ENCODE measurements at regions not wholly inside any gene's neighbourhood (a gene's known extent, or its start where the extent isn't known, plus 50 kb on each side); places are given as distances from the start of the nearest gene placed in this dataset.

GRCh38 chr6:138031850-138032249, 75.4 kb downstream of the PERP start:
- Histone ChIP-seq H3K27ac (ENCODE audit: low read length) (no peak overlapping the region), H3K27me3 (replicated peaks in 1 of 2; ENCODE audit: control insufficient read depth in 2 of 2, extremely low read depth in 1 of 2, insufficient read depth in 2 of 2, low read length in 1 of 2) (no peaks in the 10 kb centered on the region), H3K4me1 (ENCODE audit: control insufficient read depth in 1 of 2, extremely low read depth in 1 of 2, insufficient read depth in 2 of 2, low read length in 2 of 2) (no peaks in the 10 kb centered on the region), H3K9me3 (no peaks in the 10 kb centered on the region), H3K4me3 (ENCODE audit: control insufficient read depth in 1 of 2, extremely low read depth in 1 of 2, low read length in 1 of 2) (no peak overlapping the region), H3K36me3 (ENCODE audit: control insufficient read depth in 2 of 2, extremely low read depth in 1 of 2, insufficient read depth in 1 of 2, low read length in 1 of 2) (no peaks in the 10 kb centered on the region)
- H3K27ac Mint-ChIP-seq: no peak overlapping the region
- ChIA-PET POLR2A (no interaction called here), CTCF (interaction anchor here in 1 of 2 donors (0.5 to 0.7 kb wide), 3 partner anchors 36 to 1038 kb away, joined by 3 to 4 read pairs (median 3); no protein-coding TSS in a partner anchor)
- peaks cover 5 to 10% of the 10 kb centered on the region in 2 donors for H3K27me3 Mint-ChIP-seq
- no peaks in the 10 kb centered on the region for H3K4me1 Mint-ChIP-seq
- no peaks in the 10 kb centered on the region for H3K36me3 Mint-ChIP-seq
- H3K4me3 Mint-ChIP-seq: no peak overlapping the region
- no peaks in the 10 kb centered on the region for H3K9me3 Mint-ChIP-seq
- no peak for ATAC-seq (replicated peaks in 1 of 4)
- DNase-seq: no peak
- no CpG with 5 or more reads among the region's 3 CpGs for WGBS (ENCODE audit: insufficient coverage)

DNA sequence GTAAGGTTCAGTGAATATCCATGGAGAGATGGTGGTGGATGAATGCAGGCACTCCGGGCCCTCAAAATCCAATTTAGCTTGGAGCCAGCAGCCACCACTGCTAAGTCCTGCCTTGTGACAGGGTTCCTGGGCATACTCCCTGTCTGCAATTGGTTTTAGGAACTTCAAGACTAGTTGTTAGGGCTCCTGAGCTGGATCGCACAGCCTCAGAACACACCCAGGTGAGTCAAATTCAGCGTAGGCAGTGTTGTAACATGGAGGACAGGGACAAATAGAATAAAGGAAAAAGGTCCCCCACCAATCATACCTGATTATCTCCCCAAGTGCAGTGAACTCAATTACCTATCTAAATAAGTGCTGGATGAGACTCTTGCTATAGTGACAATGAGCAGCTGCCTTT, 74.6 kb downstream of the PERP start:
- Mint-ChIP-seq H3K4me1 (no peaks in the 10 kb centered on the region), H3K36me3 (no peaks in the 10 kb centered on the region), H3K27me3 (peaks cover 5 to 9% of the 10 kb centered on the region in 2 donors), H3K4me3 (no peak overlapping the region), H3K9me3 (no peaks in the 10 kb centered on the region), H3K27ac (no peak overlapping the region)
- ChIA-PET CTCF (interaction anchor here (0.7 kb wide), 3 partner anchors 35 to 934 kb away, joined by 3 read pairs; no protein-coding TSS in a partner anchor), POLR2A (no interaction called here)
- Histone ChIP-seq H3K4me3 (ENCODE audit: control insufficient read depth in 1 of 2, extremely low read depth in 1 of 2, low read length in 1 of 2) (no peak overlapping the region), H3K9me3 (no peaks in the 10 kb centered on the region), H3K27me3 (replicated peaks in 1 of 2; ENCODE audit: control insufficient read depth in 2 of 2, extremely low read depth in 1 of 2, insufficient read depth in 2 of 2, low read length in 1 of 2) (no peaks in the 10 kb centered on the region), H3K27ac (ENCODE audit: low read length) (no peak overlapping the region), H3K4me1 (ENCODE audit: control insufficient read depth in 1 of 2, extremely low read depth in 1 of 2, insufficient read depth in 2 of 2, low read length in 2 of 2) (no peaks in the 10 kb centered on the region), H3K36me3 (ENCODE audit: control insufficient read depth in 2 of 2, extremely low read depth in 1 of 2, insufficient read depth in 1 of 2, low read length in 1 of 2) (no peaks in the 10 kb centered on the region)
- WGBS (ENCODE audit: insufficient coverage): 100% methylated on average over 1 of the region's 3 CpGs
- no peak for ATAC-seq (replicated peaks in 1 of 4)
- DNase-seq: no peak

GRCh38 chr6:138034229-138034628, 73.0 kb downstream of the PERP start:
- WGBS (ENCODE audit: insufficient coverage): 86% methylated on average over 1 of the region's 3 CpGs
- ATAC-seq (replicated peaks in 1 of 4) (no peak), DNase-seq (no peak)
- CTCF ChIA-PET: no interaction called here
- Mint-ChIP-seq H3K36me3 (no peaks in the 10 kb centered on the region), H3K9me3 (no peaks in the 10 kb centered on the region), H3K27me3 (peaks cover 3% of the 10 kb centered on the region in 2 donors), H3K27ac (no peak overlapping the region), H3K4me3 (no peak overlapping the region), H3K4me1 (no peaks in the 10 kb centered on the region)
- no peaks in the 10 kb centered on the region for H3K9me3 ChIP-seq
- H3K36me3 ChIP-seq (ENCODE audit: control insufficient read depth in 2 of 2, extremely low read depth in 1 of 2, insufficient read depth in 1 of 2, low read length in 1 of 2): no peaks in the 10 kb centered on the region
- H3K27me3 ChIP-seq (replicated peaks in 1 of 2; ENCODE audit: control insufficient read depth in 2 of 2, extremely low read depth in 1 of 2, insufficient read depth in 2 of 2, low read length in 1 of 2): no peaks in the 10 kb centered on the region
- H3K4me1 ChIP-seq (ENCODE audit: control insufficient read depth in 1 of 2, extremely low read depth in 1 of 2, insufficient read depth in 2 of 2, low read length in 2 of 2): no peaks in the 10 kb centered on the region
- H3K4me3 ChIP-seq (ENCODE audit: control insufficient read depth in 1 of 2, extremely low read depth in 1 of 2, low read length in 1 of 2): no peak overlapping the region
- no peak overlapping the region for H3K27ac ChIP-seq (ENCODE audit: low read length)
- POLR2A ChIA-PET: no interaction called here

DNA sequence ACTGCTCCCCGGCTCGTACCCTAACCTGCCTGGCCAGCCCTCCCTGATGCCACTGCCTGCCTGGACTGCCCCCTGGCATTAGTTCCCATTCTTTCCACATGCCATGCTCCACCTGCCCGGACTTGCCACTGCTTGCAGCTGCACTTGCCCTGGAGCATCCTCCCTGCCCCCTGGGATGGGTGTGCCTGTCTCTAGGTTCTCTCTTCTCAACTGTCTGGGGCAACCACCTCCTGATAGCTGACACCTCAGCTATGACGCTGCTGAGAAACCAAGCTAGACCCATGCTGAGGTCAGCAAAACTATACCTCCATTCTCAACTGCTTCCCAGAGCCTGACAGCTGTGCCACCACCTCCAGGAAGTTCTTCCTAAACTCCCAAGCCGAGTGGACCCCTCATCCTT, 72.1 kb downstream of the PERP start:
- Histone ChIP-seq H3K27ac (ENCODE audit: low read length) (no peak overlapping the region), H3K36me3 (ENCODE audit: control insufficient read depth in 2 of 2, extremely low read depth in 1 of 2, insufficient read depth in 1 of 2, low read length in 1 of 2) (no peaks in the 10 kb centered on the region), H3K27me3 (replicated peaks in 1 of 2; ENCODE audit: control insufficient read depth in 2 of 2, extremely low read depth in 1 of 2, insufficient read depth in 2 of 2, low read length in 1 of 2) (no peaks in the 10 kb centered on the region), H3K9me3 (no peaks in the 10 kb centered on the region), H3K4me1 (ENCODE audit: control insufficient read depth in 1 of 2, extremely low read depth in 1 of 2, insufficient read depth in 2 of 2, low read length in 2 of 2) (no peaks in the 10 kb centered on the region), H3K4me3 (ENCODE audit: control insufficient read depth in 1 of 2, extremely low read depth in 1 of 2, low read length in 1 of 2) (no peak overlapping the region)
- WGBS (ENCODE audit: insufficient coverage): 89% methylated on average over 4 of the region's 5 CpGs
- Mint-ChIP-seq H3K36me3 (no peaks in the 10 kb centered on the region), H3K4me3 (no peak overlapping the region), H3K4me1 (no peaks in the 10 kb centered on the region), H3K27me3 (no peaks in the 10 kb centered on the region), H3K9me3 (no peaks in the 10 kb centered on the region), H3K27ac (no peak overlapping the region)
- ATAC-seq (replicated peaks in 1 of 4) (no peak), DNase-seq (no peak)
- CTCF ChIA-PET: no interaction called here
- POLR2A ChIA-PET: no interaction called here

DNA sequence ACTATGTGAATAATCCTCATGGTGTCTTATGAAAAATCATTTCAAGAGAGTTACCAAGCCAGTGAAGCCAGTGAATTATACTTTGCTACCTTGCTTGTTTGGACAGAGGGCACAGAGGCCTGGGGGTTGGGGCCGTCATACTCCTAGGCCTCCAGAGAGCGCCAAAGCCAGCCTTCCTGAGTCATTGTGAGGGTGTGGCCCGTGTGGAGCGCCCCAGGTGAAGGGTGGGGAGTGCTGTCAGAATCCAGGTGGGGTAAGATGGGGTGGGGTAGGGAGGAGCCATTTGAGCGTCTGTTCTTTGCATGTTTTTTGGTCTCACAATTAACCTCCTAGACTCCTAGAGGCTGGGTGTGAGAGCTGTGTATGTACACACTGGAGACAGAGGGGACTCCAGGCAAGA, 71.1 kb downstream of the PERP start:
- Histone ChIP-seq H3K36me3 (ENCODE audit: control insufficient read depth in 2 of 2, extremely low read depth in 1 of 2, insufficient read depth in 1 of 2, low read length in 1 of 2) (no peaks in the 10 kb centered on the region), H3K4me1 (ENCODE audit: control insufficient read depth in 1 of 2, extremely low read depth in 1 of 2, insufficient read depth in 2 of 2, low read length in 2 of 2) (no peaks in the 10 kb centered on the region), H3K27me3 (replicated peaks in 1 of 2; ENCODE audit: control insufficient read depth in 2 of 2, extremely low read depth in 1 of 2, insufficient read depth in 2 of 2, low read length in 1 of 2) (no peaks in the 10 kb centered on the region), H3K4me3 (ENCODE audit: control insufficient read depth in 1 of 2, extremely low read depth in 1 of 2, low read length in 1 of 2) (no peak overlapping the region), H3K9me3 (no peaks in the 10 kb centered on the region), H3K27ac (ENCODE audit: low read length) (no peak overlapping the region)
- POLR2A ChIA-PET: no interaction called here
- no peak overlapping the region for H3K27ac Mint-ChIP-seq
- H3K4me3 Mint-ChIP-seq: no peak overlapping the region
- no peaks in the 10 kb centered on the region for H3K36me3 Mint-ChIP-seq
- 90% methylated on average over 4 of the region's 5 CpGs for WGBS (ENCODE audit: insufficient coverage)
- DNase-seq (no peak), ATAC-seq (replicated peaks in 1 of 4) (no peak)
- no peaks in the 10 kb centered on the region for H3K9me3 Mint-ChIP-seq
- no peaks in the 10 kb centered on the region for H3K27me3 Mint-ChIP-seq
- no peaks in the 10 kb centered on the region for H3K4me1 Mint-ChIP-seq
- CTCF ChIA-PET: no interaction called here

DNA sequence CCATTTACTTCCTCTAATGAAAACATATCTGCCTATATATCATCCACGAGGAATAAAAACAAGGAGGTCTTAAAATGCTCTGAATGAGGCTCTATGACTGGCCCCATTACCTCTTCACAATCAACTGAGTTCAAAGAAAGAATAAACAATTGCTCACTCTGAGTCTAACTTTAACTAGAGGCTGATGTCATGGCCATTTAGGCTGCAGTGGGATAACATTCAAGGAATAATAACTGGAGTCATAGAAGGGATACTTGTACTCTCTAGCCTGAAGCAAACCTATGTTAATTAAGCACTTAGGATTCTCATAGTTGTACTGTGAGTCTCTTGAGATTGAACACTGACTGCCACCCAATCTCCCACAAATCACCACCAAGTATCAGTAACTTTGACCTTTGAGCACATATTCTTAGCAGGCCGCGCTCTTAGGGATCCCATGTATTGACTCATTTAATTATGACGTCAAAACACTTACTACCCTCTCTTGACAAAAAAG, 70.2 kb downstream of the PERP start:
- Histone ChIP-seq H3K9me3 (no peaks in the 10 kb centered on the region), H3K27me3 (replicated peaks in 1 of 2; ENCODE audit: control insufficient read depth in 2 of 2, extremely low read depth in 1 of 2, insufficient read depth in 2 of 2, low read length in 1 of 2) (no peaks in the 10 kb centered on the region), H3K36me3 (ENCODE audit: control insufficient read depth in 2 of 2, extremely low read depth in 1 of 2, insufficient read depth in 1 of 2, low read length in 1 of 2) (no peaks in the 10 kb centered on the region), H3K4me3 (ENCODE audit: control insufficient read depth in 1 of 2, extremely low read depth in 1 of 2, low read length in 1 of 2) (no peak overlapping the region), H3K27ac (ENCODE audit: low read length) (no peak overlapping the region), H3K4me1 (ENCODE audit: control insufficient read depth in 1 of 2, extremely low read depth in 1 of 2, insufficient read depth in 2 of 2, low read length in 2 of 2) (no peaks in the 10 kb centered on the region)
- H3K27me3 Mint-ChIP-seq: peaks cover 0 to 3% of the 10 kb centered on the region in 2 donors
- H3K27ac Mint-ChIP-seq: no peak overlapping the region
- ATAC-seq (replicated peaks in 1 of 4): no peak
- POLR2A ChIA-PET: no interaction called here
- H3K4me1 Mint-ChIP-seq: no peaks in the 10 kb centered on the region
- no peak for DNase-seq
- CTCF ChIA-PET: no interaction called here
- H3K9me3 Mint-ChIP-seq: peaks cover 0 to 5% (median 0%) of the 10 kb centered on the region in 3 donors
- no peak overlapping the region for H3K4me3 Mint-ChIP-seq
- WGBS (ENCODE audit: insufficient coverage): no CpG with 5 or more reads among the region's 4 CpGs
- no peaks in the 10 kb centered on the region for H3K36me3 Mint-ChIP-seq
